Left lobe of liver (tissue), 2 donors: ENCODE measurements at regions not wholly inside any gene's neighbourhood (a gene's known extent, or its start where the extent isn't known, plus 50 kb on each side); places are given as distances from the start of the nearest gene placed in this dataset.

Experiments
- ATAC-seq: fragments of 200-7000 bp; cut with Tn5 transposase; one replicate; pipeline ENCODE4 v1.9.1; 2020; ENCODE audit warnings: mild to moderate bottlenecking, moderate library complexity
- DNase-seq: peaks from one replicate; pipeline ENCODE4 v3.0.0-alpha.2; 2020; ENCODE audit warnings: low spot score
- donor health status: DM: no; HTN: no; CAD: no; lungs with moderate emphysema.
- donor health status: DM: no; HTN: yes; CAD: no.

DNA sequence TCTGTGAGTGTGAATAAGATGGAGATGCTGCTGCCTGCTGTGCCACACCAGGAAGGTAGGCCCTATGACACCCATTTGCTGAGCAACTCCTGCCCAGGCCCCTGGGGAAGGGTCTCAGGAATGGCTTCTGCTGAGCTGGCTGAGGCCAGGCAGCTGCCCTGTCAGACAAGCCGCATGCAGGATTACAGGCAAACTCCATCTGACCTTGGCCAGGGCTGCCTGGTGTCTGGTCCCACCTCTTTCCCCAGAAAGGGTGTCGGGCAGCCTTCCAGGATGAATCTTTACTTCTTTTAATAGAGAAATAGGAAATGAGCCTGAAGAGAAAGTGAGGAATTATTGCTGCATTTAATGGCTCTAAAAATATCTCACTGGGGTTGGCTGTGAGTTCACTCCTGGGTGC is 182.5 kb downstream of the IRX5 start:
- DNase-seq (no peak), ATAC-seq (no peak)

DNA sequence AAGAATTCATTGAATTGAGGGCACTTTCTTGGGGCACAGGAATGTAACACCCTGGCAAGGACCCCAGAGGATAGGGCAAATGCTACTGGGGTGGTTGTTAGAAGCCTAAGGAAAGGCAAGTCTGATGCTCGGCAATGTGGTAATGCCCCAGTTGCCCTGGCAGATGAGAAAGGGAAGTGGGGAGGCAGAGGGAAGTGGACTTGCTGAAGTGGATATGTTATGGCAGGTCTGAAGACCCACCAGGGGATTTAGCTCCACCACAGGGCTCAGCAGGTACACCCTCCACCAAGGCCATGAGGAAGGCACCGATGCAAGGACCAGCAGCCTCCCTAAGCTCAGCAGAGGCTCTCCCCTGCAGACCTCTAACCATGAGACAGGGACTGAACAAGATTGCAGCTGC is 184.8 kb downstream of the IRX5 start:
- ATAC-seq (no peak), DNase-seq (no peak)

DNA sequence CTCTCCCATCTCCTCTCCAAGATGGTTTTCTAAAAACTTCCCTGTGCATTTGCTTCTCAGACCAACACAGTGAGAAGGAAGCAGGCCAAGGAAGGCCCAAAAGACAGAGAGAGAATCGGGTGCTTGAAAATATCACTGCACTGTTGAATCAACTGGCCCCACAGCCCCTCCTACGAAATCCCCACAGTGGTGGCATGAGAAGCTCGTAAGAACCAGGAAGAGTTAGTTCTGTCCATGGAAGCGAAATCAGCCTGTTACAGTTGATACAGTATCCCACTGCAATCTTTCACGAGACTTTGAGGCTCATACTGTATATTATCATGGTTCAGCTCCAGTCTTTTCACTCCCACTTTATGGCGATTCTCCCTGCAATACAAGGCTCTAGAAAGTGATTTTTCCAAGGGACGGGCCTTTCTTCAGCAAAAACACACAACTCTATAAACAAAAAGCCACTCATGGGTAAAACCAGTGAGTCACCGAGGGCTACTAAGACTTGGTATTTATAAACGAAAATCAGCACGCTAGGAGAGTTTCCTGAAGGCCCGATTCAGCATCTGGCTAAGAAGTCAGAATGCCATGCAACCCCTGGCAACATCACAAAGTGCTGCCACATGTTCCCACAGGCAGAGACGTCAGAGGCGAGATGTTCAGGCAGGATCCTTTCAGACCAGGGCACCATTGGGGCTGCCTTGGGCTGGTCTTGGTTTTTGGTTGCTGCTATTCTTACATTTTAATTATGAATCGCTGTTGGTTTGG is 185.7 kb downstream of the IRX5 start:
- ATAC-seq (no peak), DNase-seq (no peak)

DNA sequence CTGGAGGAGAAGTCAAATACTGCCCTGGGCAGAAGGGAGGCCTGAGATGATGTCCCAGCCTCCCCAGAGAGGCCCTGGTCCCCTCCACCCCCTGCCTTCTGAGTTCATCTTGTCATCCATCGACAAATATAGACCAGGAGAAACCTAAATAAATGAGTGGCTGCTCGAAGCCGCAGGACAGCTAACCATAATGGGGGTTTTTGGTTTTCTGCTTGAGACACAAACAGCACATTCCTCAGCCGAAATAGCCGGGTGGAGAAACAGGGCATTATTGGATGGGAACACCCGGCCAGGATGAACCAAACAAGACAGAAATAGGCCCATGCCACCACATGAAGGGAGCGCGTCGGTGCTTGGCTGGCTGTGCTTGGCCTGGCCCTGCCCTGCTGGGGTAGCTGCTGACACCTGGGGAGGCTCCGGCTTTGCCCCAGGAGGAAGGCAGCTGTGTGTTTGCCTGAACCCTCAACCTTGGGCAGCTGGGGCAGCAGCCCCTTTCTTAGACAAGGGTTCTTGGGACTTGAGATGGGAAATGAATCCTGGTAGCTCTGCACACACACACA is 188.1 kb downstream of the IRX5 start:
- ATAC-seq (no peak), DNase-seq (no peak)

DNA sequence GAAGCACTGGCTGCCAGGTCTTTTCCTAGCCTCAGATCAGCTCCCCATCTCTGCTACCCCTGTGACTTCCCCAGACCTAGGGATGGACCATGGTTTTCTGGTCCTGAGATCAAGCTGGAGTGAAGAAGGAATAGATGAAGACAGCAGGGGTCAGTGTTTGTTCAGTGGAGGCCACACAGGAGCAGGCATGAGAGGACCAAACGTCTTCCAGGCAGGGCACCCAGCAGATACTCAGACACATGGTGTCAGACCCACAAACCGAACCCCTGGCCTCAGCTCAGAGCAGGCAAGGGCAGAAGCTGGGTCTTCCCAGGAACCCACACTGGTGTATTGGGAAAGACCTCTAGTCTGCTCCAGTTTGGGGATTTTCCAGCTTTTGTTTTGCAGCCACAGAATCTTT is 189.7 kb downstream of the IRX5 start:
- no peak for DNase-seq
- no peak for ATAC-seq

DNA sequence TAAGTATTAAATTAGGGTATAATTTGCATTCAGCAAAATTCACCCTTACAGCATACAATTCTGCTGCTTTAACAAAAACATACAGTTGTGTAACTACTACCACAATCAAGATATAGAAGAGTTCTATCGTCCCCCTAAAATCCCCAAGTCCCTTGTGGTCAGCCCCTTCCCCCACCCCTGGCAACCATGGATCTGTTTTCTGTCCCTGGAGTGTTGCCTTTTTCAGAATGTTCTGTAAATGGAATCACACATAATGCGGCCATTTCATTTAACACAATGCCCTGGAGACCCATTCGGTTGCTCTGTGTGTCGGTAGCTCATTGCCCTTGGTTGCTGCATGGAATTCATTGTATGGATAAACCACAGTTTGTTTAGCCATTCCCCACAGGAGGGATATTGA is 190.2 kb downstream of the IRX5 start:
- no peak for DNase-seq
- no peak for ATAC-seq

DNA sequence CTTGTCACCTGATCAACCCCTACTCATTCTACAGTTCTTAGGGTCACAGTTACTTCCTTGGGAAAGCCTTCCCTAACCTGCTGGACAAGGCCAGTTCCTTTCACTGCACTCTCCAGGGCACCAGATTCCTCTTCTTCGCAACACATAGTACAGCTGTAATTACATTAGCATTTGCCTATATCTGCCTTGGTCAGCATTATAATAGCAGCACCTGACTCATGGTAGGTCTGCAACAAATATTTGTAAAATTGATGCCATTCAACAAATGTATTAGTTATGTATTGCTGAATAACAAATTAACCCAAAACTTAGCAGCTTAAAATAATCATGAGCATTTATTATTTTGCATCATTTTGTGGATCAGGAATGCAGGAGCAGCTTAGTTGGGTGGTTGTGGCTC is 193.0 kb downstream of the IRX5 start:
- ATAC-seq: no peak
- no peak for DNase-seq

DNA sequence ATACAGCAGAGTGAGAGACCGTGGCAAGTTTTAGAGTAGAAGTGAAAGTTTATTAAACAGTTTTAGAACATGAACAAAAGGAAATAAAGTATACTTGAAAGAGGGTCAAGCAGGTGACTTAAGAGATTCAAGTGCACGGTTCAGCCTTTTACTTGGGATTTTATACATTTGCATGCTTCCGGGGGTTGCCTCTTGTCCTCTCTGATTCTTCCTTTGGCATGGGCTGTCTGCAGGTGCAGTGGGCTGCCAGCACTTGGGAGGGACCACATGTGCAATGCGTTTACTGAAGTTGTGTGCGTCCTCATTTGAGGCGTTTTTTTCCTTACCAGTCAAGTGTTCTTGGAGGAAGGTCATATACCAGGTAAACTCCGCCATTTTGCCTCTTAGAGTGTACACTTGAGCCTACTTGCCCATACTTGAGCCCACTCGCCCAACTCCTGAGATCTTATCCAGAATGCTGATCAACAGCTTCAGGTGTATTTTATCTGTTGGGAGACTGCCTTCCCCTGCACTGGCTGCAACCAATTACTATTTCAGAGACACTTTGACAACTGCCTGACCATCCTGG is 195.2 kb downstream of the IRX5 start:
- ATAC-seq (no peak), DNase-seq (no peak)

DNA sequence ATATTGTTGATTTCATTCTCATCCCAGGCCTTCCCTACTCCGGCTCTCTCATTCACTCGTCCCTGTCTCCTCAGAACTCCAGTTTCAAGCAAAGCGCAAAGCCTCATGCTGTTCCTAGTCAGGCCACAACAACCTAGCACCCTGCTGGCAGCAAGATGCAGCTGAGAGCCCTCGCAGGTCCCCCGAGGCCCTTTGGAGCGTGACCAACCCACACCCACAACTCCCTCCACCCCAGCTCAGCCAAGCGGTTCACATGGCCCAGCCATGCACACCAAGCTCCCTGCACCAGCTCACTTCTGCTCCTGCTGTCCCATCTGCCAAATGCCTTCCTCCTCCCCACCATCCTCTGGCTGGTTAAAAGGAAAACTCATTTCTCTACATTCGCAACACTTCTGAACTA is 195.8 kb downstream of the IRX5 start:
- DNase-seq (no peak), ATAC-seq (no peak)

DNA sequence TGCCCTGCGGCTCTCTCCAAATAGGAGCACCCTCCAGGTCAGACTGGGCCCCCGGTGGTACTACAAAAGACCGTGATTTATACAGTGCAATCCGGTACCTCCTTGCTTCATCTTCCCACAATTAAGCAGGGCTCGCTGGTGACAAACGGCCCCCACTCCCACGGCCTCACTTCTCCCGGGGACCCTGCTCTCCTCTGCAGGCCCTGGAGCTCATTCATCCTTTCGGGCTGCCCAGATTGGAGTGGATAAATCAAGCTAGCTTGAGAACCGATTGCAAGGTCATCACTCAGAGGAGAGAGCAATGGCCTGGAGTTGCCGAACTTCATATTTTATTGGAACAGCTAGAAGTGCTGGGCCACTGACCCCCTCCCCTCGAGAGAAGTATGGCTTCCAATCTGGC is 193.5 kb upstream of the IRX6 start:
- DNase-seq (no peak), ATAC-seq (no peak)

DNA sequence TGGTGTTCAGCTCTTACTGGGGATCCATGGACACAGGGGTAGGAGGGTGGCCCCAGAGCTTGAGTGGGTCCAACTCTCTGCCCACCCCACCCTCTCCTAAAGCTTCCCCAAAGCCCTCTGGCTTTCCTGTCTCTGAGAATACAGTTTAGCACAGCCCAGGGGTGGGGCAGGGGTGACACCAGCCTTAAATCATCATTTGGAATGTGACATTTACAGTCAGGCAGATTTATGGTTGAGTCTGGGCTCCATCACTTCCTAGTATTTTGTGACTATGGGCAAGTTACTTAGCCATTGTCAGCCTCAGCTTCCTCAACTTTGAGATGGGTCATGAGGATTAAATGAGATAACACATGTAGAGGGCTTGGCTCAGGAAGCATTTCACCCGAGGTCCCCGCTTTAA is 193.1 kb upstream of the IRX6 start:
- DNase-seq (no peak), ATAC-seq (no peak)

DNA sequence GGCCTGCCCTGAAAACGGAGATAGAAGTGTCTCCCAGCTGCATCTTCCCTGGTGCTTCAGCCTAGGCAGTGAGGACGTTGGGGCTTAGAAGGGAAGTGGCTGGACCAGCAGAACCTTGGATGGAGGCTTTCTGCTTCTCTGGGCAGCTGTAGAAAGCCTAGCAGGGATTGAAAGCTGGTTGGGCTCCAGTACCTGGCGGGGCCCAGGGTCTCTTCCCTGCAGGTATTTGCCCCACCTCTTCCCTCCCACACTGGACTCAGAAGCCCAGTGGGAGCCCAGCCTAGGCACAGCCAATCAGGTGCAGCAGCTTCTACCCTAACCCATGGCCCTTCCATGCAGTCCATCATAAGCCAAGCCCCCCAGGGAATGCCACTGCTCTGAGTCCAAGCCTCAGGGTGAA is 190.3 kb upstream of the IRX6 start:
- ATAC-seq: no peak

DNA sequence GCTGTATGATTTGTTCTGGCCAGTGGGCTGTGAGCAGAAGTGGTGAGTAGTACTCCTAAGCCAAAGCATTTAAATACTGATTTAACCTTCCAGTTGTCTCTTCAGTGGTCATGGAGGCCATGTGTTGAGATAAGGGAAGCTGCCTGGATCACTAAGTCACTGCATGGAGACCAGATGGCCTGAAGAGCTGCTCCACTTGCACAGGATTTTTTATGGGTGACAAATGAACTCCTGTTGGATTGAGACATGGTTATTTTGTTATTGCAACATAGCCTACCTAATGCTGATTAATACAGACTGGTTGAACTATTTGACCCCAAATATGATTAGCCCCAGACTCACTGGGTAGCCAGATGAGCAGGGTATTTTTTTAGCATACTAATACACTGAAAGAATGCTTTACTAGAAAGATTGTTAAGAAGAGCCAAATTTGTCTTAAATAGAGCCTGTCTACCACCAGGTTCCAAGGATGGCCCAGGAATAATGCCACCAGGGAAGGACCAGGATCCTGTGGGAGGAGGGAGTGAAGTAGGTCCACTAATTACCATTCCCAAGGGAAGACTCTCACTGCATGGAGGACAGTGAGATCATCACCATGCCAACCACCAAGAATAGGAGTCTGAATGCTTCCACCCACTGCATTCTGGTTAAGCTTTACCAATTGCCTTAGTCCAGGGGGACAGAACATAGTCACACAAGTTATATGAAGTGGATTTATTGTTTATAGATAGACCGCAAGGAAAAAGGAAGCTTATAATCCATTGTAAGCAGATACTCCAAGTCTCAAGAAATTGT is 187.4 kb upstream of the IRX6 start:
- ATAC-seq (no peak), DNase-seq (no peak)

More for the DNA sequence above, 190.3 kb upstream of the IRX6 start:
- DNase-seq: no peak

DNA sequence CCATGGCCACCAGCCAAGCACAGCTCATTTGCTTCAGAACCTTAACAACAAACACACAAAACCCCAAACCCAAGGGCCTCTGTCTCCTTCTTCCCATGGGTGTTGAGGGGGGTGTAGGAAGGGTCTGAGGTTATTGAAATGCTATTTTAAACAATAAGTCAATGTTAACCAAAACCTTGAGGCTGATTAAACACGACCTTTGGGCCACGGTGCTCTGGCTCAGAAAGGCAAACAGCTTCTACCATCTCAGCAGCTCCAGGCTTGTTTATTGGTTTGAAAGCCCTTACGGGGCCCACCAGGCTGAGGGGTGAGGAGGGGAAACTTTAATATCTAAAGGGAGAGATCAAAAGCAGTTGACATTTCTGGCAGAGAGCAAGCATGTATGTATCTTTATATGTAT is 185.7 kb upstream of the IRX6 start:
- no peak for DNase-seq
- peak; percentile 53 for ATAC-seq

DNA sequence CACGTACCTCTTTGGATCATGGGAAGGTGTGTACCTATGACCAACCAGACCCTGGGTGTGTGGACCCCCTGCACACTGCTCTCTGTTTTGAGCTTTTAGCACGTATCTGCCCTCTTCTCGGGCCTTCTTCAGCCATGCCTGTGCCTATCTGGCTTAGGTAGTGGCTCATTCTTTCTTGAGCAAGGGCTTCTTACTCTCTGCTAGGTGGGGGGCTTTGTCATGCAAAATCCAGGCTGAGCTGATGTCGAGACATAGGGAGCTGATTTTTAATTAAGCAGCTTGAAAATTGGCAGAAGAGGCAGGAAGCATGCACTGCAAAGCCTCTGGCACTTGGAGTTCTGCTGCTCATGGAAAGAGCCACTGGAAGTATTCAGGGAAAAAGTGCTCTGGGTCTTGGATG is 181.6 kb upstream of the IRX6 start:
- ATAC-seq (no peak), DNase-seq (no peak)

DNA sequence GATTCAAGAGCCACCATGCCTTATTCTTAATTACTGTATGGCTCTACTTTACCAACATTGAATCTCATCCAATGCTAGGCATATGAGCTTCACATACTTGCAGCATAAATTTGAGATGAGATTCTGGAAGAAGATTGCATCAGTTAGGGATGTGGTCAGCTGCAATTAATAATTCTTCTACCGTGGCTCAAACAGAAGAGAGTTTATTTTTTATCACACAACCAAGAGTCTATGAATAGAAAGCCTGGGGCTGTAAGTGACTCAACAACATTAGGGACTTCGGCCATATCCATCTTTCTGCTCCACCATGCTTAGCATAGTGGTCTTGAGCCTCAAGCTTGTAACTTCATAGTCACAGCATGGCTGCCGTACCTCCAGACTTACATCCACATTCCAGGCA is 179.4 kb upstream of the IRX6 start:
- DNase-seq: no peak
- ATAC-seq: no peak

DNA sequence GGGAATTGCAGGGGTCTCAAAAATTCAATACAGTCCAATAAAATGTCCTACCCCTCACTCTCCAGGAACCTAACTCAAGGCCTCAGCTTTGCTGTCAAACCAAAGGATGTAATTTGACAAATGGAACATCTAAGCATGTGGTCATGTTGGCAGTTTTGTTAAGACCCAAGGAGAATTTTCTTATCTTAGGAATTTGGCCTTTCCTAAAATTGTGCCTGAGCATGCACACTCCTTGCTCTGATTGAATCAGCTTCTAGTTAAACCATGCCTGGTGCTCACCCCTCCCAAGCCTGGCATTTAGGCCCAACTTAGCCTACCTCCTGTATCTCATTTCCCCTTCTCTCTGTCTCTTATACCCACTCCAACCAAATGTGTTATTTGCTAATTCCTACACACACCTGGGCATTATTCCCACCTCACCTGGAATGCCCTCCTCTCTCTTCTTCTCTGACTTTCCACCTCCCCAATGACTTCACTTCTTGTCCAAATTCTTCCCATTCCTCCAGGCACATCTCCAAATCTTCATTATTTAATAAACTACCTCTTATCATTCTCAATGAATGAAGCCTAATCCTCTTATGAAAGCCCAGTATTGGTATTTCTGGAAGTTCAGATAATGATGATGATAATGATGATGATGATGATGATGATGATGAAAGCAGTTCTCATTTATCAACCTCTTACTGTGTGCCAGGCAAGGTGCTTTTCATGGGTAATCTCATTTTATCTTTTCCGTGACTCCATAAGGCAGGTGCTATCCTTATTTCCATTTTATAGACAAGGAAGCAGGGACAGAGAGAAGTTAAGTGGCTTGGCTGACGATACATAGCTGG is 178.0 kb upstream of the IRX6 start:
- DNase-seq (no peak), ATAC-seq (no peak)

DNA sequence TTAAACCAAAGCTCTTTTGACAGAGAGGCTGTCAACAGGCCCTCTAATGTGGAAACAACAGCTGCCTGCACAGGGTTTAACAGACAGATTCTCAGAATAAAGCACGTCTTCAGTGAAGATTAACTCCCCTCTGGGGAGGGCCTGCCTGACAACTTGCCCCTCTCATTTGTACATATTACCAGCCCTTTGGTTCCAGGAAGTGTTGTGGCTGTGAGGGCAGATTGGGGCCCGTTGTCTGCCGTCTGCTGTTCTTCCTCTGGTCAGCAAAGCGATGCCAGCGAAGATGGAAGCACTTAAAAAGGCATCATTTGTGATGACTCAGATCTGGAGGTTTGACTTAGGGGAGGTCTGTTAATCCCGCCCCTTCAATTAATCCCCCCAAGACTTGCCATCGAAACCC is 177.0 kb upstream of the IRX6 start:
- ATAC-seq (no peak), DNase-seq (no peak)

DNA sequence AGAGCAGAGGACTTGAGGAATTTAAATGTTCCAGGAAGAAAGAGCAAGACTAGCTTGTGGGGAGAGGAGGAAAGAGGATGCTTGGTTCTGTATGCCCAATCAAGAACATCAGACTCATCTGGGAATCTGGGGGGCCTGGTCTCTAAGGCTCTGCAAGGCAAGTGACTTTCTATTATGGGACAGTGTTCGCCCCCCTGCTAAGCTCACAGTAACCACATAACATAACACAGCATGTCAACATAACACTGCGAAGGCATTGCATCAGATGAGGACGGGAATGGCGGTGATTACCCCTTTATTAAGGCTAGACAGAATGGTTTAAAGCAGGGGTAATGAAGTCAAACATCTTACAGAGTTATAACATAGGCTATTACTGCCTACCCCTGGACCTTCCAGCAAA is 176.6 kb upstream of the IRX6 start:
- ATAC-seq: no peak
- DNase-seq: no peak

DNA sequence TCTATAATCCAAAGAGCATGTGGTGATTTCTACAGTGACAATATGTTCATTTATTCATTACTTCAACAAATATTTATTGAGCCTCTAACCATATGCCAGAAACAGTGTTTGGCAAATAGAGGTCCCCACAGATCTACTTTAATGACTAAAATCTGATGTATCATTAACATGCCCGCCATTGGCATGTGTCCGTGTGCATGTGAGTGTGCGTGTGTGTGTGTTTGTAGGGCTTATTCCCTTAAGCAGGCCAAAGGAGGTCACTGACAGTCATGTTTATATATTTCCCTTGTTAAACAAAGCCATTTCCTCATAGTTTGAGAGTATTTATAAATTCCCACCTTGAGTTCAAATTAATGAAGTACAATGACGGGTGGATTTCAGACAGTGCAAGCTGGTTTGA is 174.4 kb upstream of the IRX6 start:
- ATAC-seq: no peak
- no peak for DNase-seq
